Endothelial cell of umbilical vein (primary cell): ENCODE measurements at regions not wholly inside any gene's neighbourhood (a gene's known extent, or its start where the extent isn't known, plus 50 kb on each side); places are given as distances from the start of the nearest gene placed in this dataset.

Experiments used
- BruUV-seq: library from RNA; stranded (reverse); fragments of 400-500 nt; replicated peaks from 2 replicates; lab custom pipeline; 2021; lab: Mats Ljungman, UMichigan
- CTCF ChIA-PET: fragments of 300-600, 350-600 bp; sonication (Branson Sonifier 250); formaldehyde crosslinking; loops from one replicate; lab custom pipeline; 2021; ENCODE audit warnings: antibody characterized with exemption, inconsistent platforms; lab: Charles Lee
- POLR2A ChIA-PET: fragments of 300-600, 350-600 bp; sonication (Branson Sonifier 250); formaldehyde crosslinking; loops from one replicate; lab custom pipeline; 2021; ENCODE audit warnings: antibody characterized with exemption, inconsistent platforms; lab: Charles Lee
- DNase-seq: peaks from one replicate; pipeline ENCODE4 v3.0.0-alpha.2; 2011; ENCODE audit warnings: low read depth, low spot score
- FAIRE-seq: peaks from 2 replicates; lab custom pipeline; 2011; peaks lifted over from hg19 to GRCh38; lab: Jason Lieb, UNC
- H2AFZ ChIP-seq: 2 replicates; pipeline ENCODE4 v1.6.0; 2012; ENCODE audit warnings: low read depth, low read length, control low read depth, inconsistent platforms
- H3K27ac ChIP-seq: 2 replicates; pipeline ENCODE4 v1.5.1; 2011; ENCODE audit warnings: low read depth, mild to moderate bottlenecking, control low read depth, low read length, moderate library complexity; ENCODE audit not compliant: insufficient read depth
- H3K27me3 ChIP-seq, 2 experiments: 2 replicates each; pipeline versions ENCODE4 v1.6.0 to v1.6.1; 2011; ENCODE audit warnings: low read length in 2 of 2, mixed read lengths in 1 of 2; ENCODE audit not compliant: control insufficient read depth in 2 of 2, insufficient read depth in 2 of 2
- H3K36me3 ChIP-seq, 2 experiments: 2 replicates in 1 of 2; 3 replicates in 1 of 2; pipeline ENCODE4 v1.5.1; 2011; ENCODE audit warnings: low read length in 2 of 2, mild to moderate bottlenecking in 1 of 2, moderate library complexity in 1 of 2; ENCODE audit not compliant: control insufficient read depth in 2 of 2, insufficient read depth in 2 of 2; ENCODE audit errors: extremely low read depth in 1 of 2
- H3K4me1 ChIP-seq: 3 replicates; pipeline ENCODE4 v1.5.1; 2011; ENCODE audit warnings: mild to moderate bottlenecking, low read length; ENCODE audit not compliant: control insufficient read depth, insufficient read depth; ENCODE audit errors: extremely low read depth
- H3K4me2 ChIP-seq: 2 replicates; pipeline ENCODE4 v1.6.1; 2011; ENCODE audit warnings: low read length, control low read depth, mixed read lengths; ENCODE audit not compliant: insufficient read depth
- H3K4me3 ChIP-seq, 3 experiments: fragments of 200-600 bp in 1 of 3; sonication (generic), shearing (Covaris generic) in 1 of 3; replicated peaks in 1 of 3; 2 replicates each; pipeline ENCODE4 v1.5.1; 2011 to 2016; ENCODE audit warnings: control low read depth in 3 of 3, low read length in 3 of 3, mild to moderate bottlenecking in 2 of 3, inconsistent platforms in 1 of 3, low read depth in 1 of 3, moderate library complexity in 1 of 3; ENCODE audit not compliant: insufficient read depth in 1 of 3
- H3K79me2 ChIP-seq: 2 replicates; pipeline ENCODE4 v1.6.0; 2012; ENCODE audit warnings: low read length, inconsistent platforms; ENCODE audit not compliant: control insufficient read depth, insufficient read depth
- H3K9ac ChIP-seq: replicated peaks from 2 replicates; pipeline ENCODE3; 2011; ENCODE audit warnings: low read length, control low read depth; ENCODE audit not compliant: insufficient read depth; ENCODE audit errors: extremely low read depth
- H3K9me1 ChIP-seq: replicated peaks from 3 replicates; pipeline ENCODE4 v1.6.0; 2011; ENCODE audit warnings: mild to moderate bottlenecking, low read length; ENCODE audit not compliant: control insufficient read depth, insufficient read depth; ENCODE audit errors: extremely low read depth
- H3K9me3 ChIP-seq: replicated peaks from 2 replicates; pipeline ENCODE4 v1.5.1; 2012; ENCODE audit warnings: low read length, inconsistent platforms; ENCODE audit not compliant: control insufficient read depth, insufficient read depth
- H4K20me1 ChIP-seq: replicated peaks from 2 replicates; pipeline ENCODE3; 2011; ENCODE audit warnings: mild to moderate bottlenecking, low read length; ENCODE audit not compliant: control insufficient read depth, insufficient read depth; ENCODE audit errors: extremely low read depth
- CTCF ChIP-seq, 2 donors: IDR thresholded peaks; 1 replicate in 1 of 2; 2 replicates in 1 of 2; pipeline ENCODE4 v1.5.1; 2011; ENCODE audit warnings: low read length in 2 of 2, mild to moderate bottlenecking in 2 of 2, moderate library complexity in 2 of 2, control low read depth in 1 of 2, inconsistent platforms in 1 of 2, low read depth in 1 of 2; ENCODE audit not compliant: insufficient read depth in 1 of 2; ENCODE audit errors: extremely low read depth in 1 of 2
- EZH2 ChIP-seq: IDR thresholded peaks from 2 replicates; pipeline ENCODE4 v1.6.1; 2012; ENCODE audit warnings: borderline replicate concordance, low read depth, mild to moderate bottlenecking, moderate library complexity, low read length, inconsistent platforms; ENCODE audit not compliant: severe bottlenecking
- FOS ChIP-seq: IDR thresholded peaks from 2 replicates; pipeline ENCODE4 v1.6.1; 2011; ENCODE audit warnings: mild to moderate bottlenecking, low read length, moderate library complexity, borderline replicate concordance; ENCODE audit not compliant: insufficient read depth
- GATA2 ChIP-seq: IDR thresholded peaks from 2 replicates; pipeline ENCODE4 v1.7.0; 2011; ENCODE audit warnings: low read depth, mild to moderate bottlenecking, moderate library complexity, mixed read lengths, low read length; ENCODE audit not compliant: insufficient read length, insufficient read depth
- JUN ChIP-seq: IDR thresholded peaks from 2 replicates; pipeline ENCODE4 v1.6.1; 2011; ENCODE audit warnings: borderline replicate concordance, low read depth; ENCODE audit not compliant: insufficient read length, insufficient read depth
- MAX ChIP-seq: IDR thresholded peaks from 2 replicates; pipeline ENCODE4 v1.6.1; 2011; ENCODE audit not compliant: insufficient read depth, insufficient read length
- MYC ChIP-seq: IDR thresholded peaks from one replicate; pipeline ENCODE4 v1.6.1; 2011; ENCODE audit warnings: mild to moderate bottlenecking, low read depth, low read length
- POLR2A ChIP-seq: IDR thresholded peaks from 2 replicates; pipeline ENCODE4 v1.6.1; 2012; ENCODE audit warnings: low read depth, mild to moderate bottlenecking, control low read depth, low read length
- POLR2AphosphoS5 ChIP-seq: IDR thresholded peaks from 2 replicates; pipeline ENCODE4 v1.6.1; 2012; ENCODE audit warnings: low read depth, mild to moderate bottlenecking, control low read depth, low read length, moderate library complexity; ENCODE audit not compliant: insufficient read depth
- dilution Hi-C: fragments of 300-500 bp; cut with MboI; formaldehyde crosslinking; loops from one replicate; pipeline ENCODE4 v1.15.0; 2019; ENCODE audit warnings: low sequenced_read_pairs; ENCODE audit not compliant: extremely low pct_ligation_motif_present
- intact Hi-C: fragments of 100-400 bp; cut with micrococcal nuclease; formaldehyde crosslinking; loops from one replicate; pipeline ENCODE4 v1.10.0; 2022

GRCh38 chr20:21033817-21034216 lies 72.3 kb downstream of the LINC00237 start:
- FAIRE-seq = no peak
- Histone ChIP-seq H3K4me1 (no peaks in the 10 kb centered on the region), H4K20me1 (no peaks in the 10 kb centered on the region), H3K9me1 (no peaks in the 10 kb centered on the region), H3K79me2 (no peaks in the 10 kb centered on the region), H3K4me3 (no peak overlapping the region), H3K4me2 (no peak overlapping the region), H3K36me3 (no peaks in the 10 kb centered on the region), H3K9ac (no peak overlapping the region), H3K27me3 (no peaks in the 10 kb centered on the region), H3K9me3 (no peaks in the 10 kb centered on the region), H2AFZ (no peak overlapping the region), H3K27ac (no peak overlapping the region)
- CTCF ChIA-PET = no interaction called here
- intact Hi-C loops = no loop called here
- no TSS peak for BruUV-seq
- POLR2A ChIA-PET = no interaction called here
- TF ChIP-seq JUN (no peak), MAX (no peak), MYC (no peak), POLR2A (no peak), GATA2 (no peak), FOS (no peak), POLR2AphosphoS5 (no peak), EZH2 (no peak)
- dilution Hi-C loops = no loop called here
- DNase-seq = no peak

DNA sequence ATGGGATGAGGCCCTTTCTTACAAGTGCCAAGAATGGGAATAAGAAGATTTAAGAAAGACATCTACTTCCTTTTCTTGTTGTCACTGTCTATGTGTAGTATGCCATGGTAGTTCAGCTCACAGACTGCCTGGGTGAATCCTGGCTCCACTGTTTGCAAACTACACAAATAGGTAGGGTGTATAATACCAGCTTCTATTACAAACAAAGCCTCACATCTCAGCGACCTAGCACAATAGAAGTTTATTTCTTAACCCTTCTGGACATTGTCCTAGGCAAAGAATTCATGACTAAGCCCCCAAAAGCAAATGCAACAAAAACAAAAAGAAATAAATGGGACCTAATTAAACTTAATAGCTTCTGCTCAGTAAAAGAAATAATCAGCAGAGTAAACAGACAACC lies 74.5 kb downstream of the LINC00237 start:
- ChIA-PET POLR2A (no interaction called here), CTCF (no interaction called here)
- H3K9me3 ChIP-seq = no peaks in the 10 kb centered on the region
- FAIRE-seq = no peak
- no peaks in the 10 kb centered on the region for H3K79me2 ChIP-seq
- DNase-seq = no peak
- no peaks in the 10 kb centered on the region for H3K9me1 ChIP-seq
- H3K4me1 ChIP-seq = no peaks in the 10 kb centered on the region
- no peak for TF ChIP-seq MYC
- no peak for TF ChIP-seq CTCF (IDR thresholded peaks at IDR 0.05; ENCODE audit: extremely low read depth in 1 of 2, insufficient read depth in 1 of 2, low read depth in 1 of 2, low read length in 2 of 2)
- TF ChIP-seq POLR2AphosphoS5 = no peak
- TF ChIP-seq JUN = no peak
- no peak for TF ChIP-seq POLR2A
- no peaks in the 10 kb centered on the region for H3K36me3 ChIP-seq
- dilution Hi-C loops = no loop called here
- BruUV-seq = no TSS peak
- no peaks in the 10 kb centered on the region for H3K27me3 ChIP-seq
- H2AFZ ChIP-seq = no peak overlapping the region
- no peak overlapping the region for H3K4me2 ChIP-seq
- no peaks in the 10 kb centered on the region for H4K20me1 ChIP-seq
- no peak overlapping the region for H3K4me3 ChIP-seq
- no peak overlapping the region for H3K9ac ChIP-seq
- no peak overlapping the region for H3K27ac ChIP-seq
- intact Hi-C loops = no loop called here
